ENCODE measurements at regions not wholly inside any gene's neighbourhood (a gene's known extent, or its start where the extent isn't known, plus 50 kb on each side); places are given as distances from the start of the nearest gene placed in this dataset. TPM values are rescaled to one million over a fixed set of nuclear protein-coding genes. Genes with fewer than 3 reads are reported as not detected.

Small RNA genes lying in the stretch of these regions (small RNA-seq; reads per million reads assigned to genes)
- not detected for gene EIF4A1P13
- not detected for gene RF00272
